HepG2 (cell line): ENCODE measurements at regions not wholly inside any gene's neighbourhood (a gene's known extent, or its start where the extent isn't known, plus 50 kb on each side); places are given as distances from the start of the nearest gene placed in this dataset.

ENCODE experiments used
- ATAC-seq: fragments of 200-7000 bp; cut with Tn5 transposase; 3 replicates; pipeline ENCODE4 v1.9.1; 2020; ENCODE audit warnings: mild to moderate bottlenecking, moderate library complexity
- BruUV-seq: library from RNA; stranded (reverse); fragments of 400-500 nt; replicated peaks from 2 replicates; lab custom pipeline; 2021; lab: Mats Ljungman, UMichigan
- CTCF ChIA-PET: fragments of 300-600 bp; formaldehyde crosslinking; extraction: SDS; loops from one replicate; lab custom pipeline; 2021; ENCODE audit warnings: low total read pairs, inconsistent platforms, low intra/inter-chr PET ratio; lab: Yijun Ruan, JAX
- POLR2A ChIA-PET: fragments of 350-600 bp; sonication (Branson Sonifier 250); formaldehyde crosslinking; loops from one replicate; lab custom pipeline; 2020; ENCODE audit warnings: antibody characterized with exemption, inconsistent platforms; lab: Yijun Ruan, JAX
- DNase-seq: peaks from one replicate; pipeline ENCODE4 v3.0.0-alpha.2; 2015; ENCODE audit warnings: low spot score
- FAIRE-seq: peaks from 3 replicates; lab custom pipeline; 2011; peaks lifted over from hg19 to GRCh38; lab: Jason Lieb, UNC
- H2AFZ ChIP-seq: one replicate; pipeline ENCODE4 v1.6.1; 2011; ENCODE audit warnings: low read length, inconsistent platforms
- H3K27ac ChIP-seq: fragments of 300-600 bp; 3 replicates; pipeline ENCODE4 v1.8.0; 2011; ENCODE audit warnings: mixed run types, mild to moderate bottlenecking, mixed read lengths, low read length, inconsistent platforms; ENCODE audit not compliant: insufficient read depth; ENCODE audit errors: extremely low read length
- H3K27me3 ChIP-seq, 2 experiments: fragments of 200-600 bp in 1 of 2; 2 replicates in 1 of 2; 3 replicates in 1 of 2; pipeline versions ENCODE4 v1.6.0 to v1.8.0; 2011; ENCODE audit warnings: low read length in 2 of 2, mild to moderate bottlenecking in 2 of 2, moderate library complexity in 2 of 2, inconsistent platforms in 1 of 2; ENCODE audit not compliant: insufficient read depth in 2 of 2, control insufficient read depth in 1 of 2
- H3K36me3 ChIP-seq, 2 experiments: fragments of 200-600 bp in 1 of 2; replicated peaks in 1 of 2; 2 replicates in 1 of 2; 3 replicates in 1 of 2; pipeline versions ENCODE4 v1.5.1 to v1.8.0; 2011; ENCODE audit warnings: low read length in 2 of 2, inconsistent platforms in 1 of 2; ENCODE audit not compliant: insufficient read depth in 2 of 2, control insufficient read depth in 1 of 2
- H3K4me1 ChIP-seq: 2 replicates; pipeline ENCODE4 v1.5.1; 2012; ENCODE audit warnings: low read length, inconsistent platforms; ENCODE audit not compliant: insufficient read depth
- H3K4me2 ChIP-seq: 2 replicates; pipeline ENCODE4 v1.6.0; 2011; ENCODE audit warnings: low read depth, low read length, inconsistent platforms
- H3K4me3 ChIP-seq, 3 experiments: fragments of 200-600 bp in 1 of 3; sonication (generic), shearing (Covaris generic) in 1 of 3; replicated peaks in 1 of 3; 2 replicates each; pipeline ENCODE4 v1.5.1; 2011 to 2016; ENCODE audit warnings: low read length in 3 of 3, inconsistent platforms in 2 of 3, low read depth in 2 of 3, mild to moderate bottlenecking in 2 of 3, control low read depth in 1 of 3, mixed read lengths in 1 of 3; ENCODE audit not compliant: insufficient read depth in 1 of 3
- H3K79me2 ChIP-seq: one replicate; pipeline ENCODE4 v1.6.1; 2011; ENCODE audit warnings: low read length, inconsistent platforms; ENCODE audit not compliant: insufficient read depth
- H3K9ac ChIP-seq: 2 replicates; pipeline ENCODE4 v1.6.0; 2011; ENCODE audit warnings: mild to moderate bottlenecking, low read depth, low read length, inconsistent platforms; ENCODE audit not compliant: insufficient read depth
- H3K9me3 ChIP-seq: 2 replicates; pipeline ENCODE4 v1.5.1; 2012; ENCODE audit warnings: mild to moderate bottlenecking, low read length
- H4K20me1 ChIP-seq: 2 replicates; pipeline ENCODE4 v1.6.0; 2011; ENCODE audit warnings: inconsistent platforms, mild to moderate bottlenecking, low read length, moderate library complexity; ENCODE audit not compliant: insufficient read depth
- ARNT ChIP-seq: fragments of 450-650 bp; IDR thresholded peaks from 2 replicates; pipeline ENCODE4 v1.6.1; 2017
- DR1 ChIP-seq: sonication (generic); formaldehyde crosslinking; IDR thresholded peaks from 2 replicates; pipeline ENCODE4 v1.8.0; 2021; ENCODE audit warnings: mild to moderate bottlenecking, missing genetic modification reagents, inconsistent platforms
- KDM5A ChIP-seq: fragments of 200-600 bp; sonication (generic); IDR thresholded peaks from 2 replicates; pipeline ENCODE4 v1.7.0; 2018; ENCODE audit warnings: antibody characterized with exemption, mild to moderate bottlenecking, low read length, borderline replicate concordance
- MIER3 ChIP-seq: IDR thresholded peaks from 2 replicates; pipeline ENCODE4 v1.6.1; 2016; ENCODE audit warnings: missing compliant biosample characterization, borderline replicate concordance
- NFE2 ChIP-seq: sonication (generic); formaldehyde crosslinking; IDR thresholded peaks from 2 replicates; pipeline ENCODE4 v1.4.0; 2020; ENCODE audit warnings: missing genetic modification reagents
- NFIC ChIP-seq: IDR thresholded peaks from 2 replicates; pipeline ENCODE4 v1.6.1; 2012; ENCODE audit warnings: mild to moderate bottlenecking, low read length, inconsistent platforms
- SRSF9 ChIP-seq: fragments of 200-400 bp; formaldehyde crosslinking; IDR thresholded peaks from 2 replicates; pipeline ENCODE4 v1.6.1; 2018; ENCODE audit warnings: borderline replicate concordance, mild to moderate bottlenecking, low read depth, low read length; ENCODE audit not compliant: insufficient read depth, poor library complexity, severe bottlenecking
- ZNF143 ChIP-seq: sonication (generic); formaldehyde crosslinking; IDR thresholded peaks from 2 replicates; pipeline ENCODE4 v1.4.0; 2020; ENCODE audit warnings: missing genetic modification reagents
- ZNF17 ChIP-seq: sonication (generic); formaldehyde crosslinking; IDR thresholded peaks from 2 replicates; pipeline ENCODE4 v1.5.0; 2020; ENCODE audit warnings: mild to moderate bottlenecking, missing genetic modification reagents
- ZNF354B ChIP-seq: sonication (generic); formaldehyde crosslinking; IDR thresholded peaks from 2 replicates; pipeline ENCODE4 v1.8.0; 2022; ENCODE audit warnings: mild to moderate bottlenecking, missing genetic modification reagents
- ZNF432 ChIP-seq: sonication (generic); formaldehyde crosslinking; IDR thresholded peaks from 2 replicates; pipeline ENCODE4 v1.5.0; 2020; ENCODE audit warnings: missing genetic modification reagents, mild to moderate bottlenecking, borderline replicate concordance
- WGBS: methylation state at CpG from one replicate; pipeline ENCODE4 v1.1.6; 2017; ENCODE audit warnings: low lambda C conversion rate; 5-methylcytosine and 5-hydroxymethylcytosine counted together
- in situ Hi-C: cut with HindIII; loops from 2 replicates; pipeline ENCODE4 v1.10.0; 2017; ENCODE audit warnings: low pct_unique_long_range_greater_than_20kb; ENCODE audit not compliant: extremely low pct_ligation_motif_present
- intact Hi-C: fragments of 100-400 bp; cut with micrococcal nuclease; formaldehyde crosslinking; loops from one replicate; pipeline ENCODE4 v1.10.0; 2022; ENCODE audit not compliant: unreplicated experiment
- TF ChIP-seq, protein P1 (sequence below): sonication (generic); formaldehyde crosslinking; IDR thresholded peaks from 2 replicates; pipeline ENCODE4 v1.5.0; 2020; ENCODE audit warnings: mild to moderate bottlenecking, missing genetic modification reagents
- TF ChIP-seq, protein P2 (sequence below): sonication (generic); formaldehyde crosslinking; IDR thresholded peaks from 2 replicates; pipeline ENCODE4 v1.9.0; 2021; ENCODE audit warnings: mild to moderate bottlenecking, missing genetic modification reagents
- TF ChIP-seq, protein P3 (sequence below): sonication (generic); formaldehyde crosslinking; IDR thresholded peaks from 2 replicates; pipeline ENCODE4 v1.4.0; 2020; ENCODE audit warnings: mild to moderate bottlenecking, missing genetic modification reagents

DNA sequence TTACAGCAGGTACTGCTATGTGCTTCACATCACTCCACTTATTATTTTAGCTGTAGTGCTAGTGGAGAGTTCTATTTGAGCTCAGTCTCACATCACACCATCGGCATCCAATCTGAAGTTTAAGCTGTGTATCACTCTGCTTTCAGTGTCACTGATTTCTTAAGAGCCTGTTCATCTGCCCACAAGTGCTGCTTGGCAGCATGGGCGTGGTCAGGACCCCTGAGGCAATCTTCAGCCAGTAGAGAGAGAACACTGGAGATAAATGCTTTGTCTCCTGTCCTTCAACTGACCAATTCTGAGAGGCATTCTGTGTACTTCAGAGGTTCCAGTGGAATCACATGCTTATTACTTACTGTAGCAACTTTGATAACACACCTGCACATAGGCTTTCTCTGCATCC, 728.8 kb downstream of the RPS29 start:
- ChIA-PET CTCF (no interaction called here), POLR2A (no interaction called here)
- Histone ChIP-seq H4K20me1 (no peaks in the 10 kb centered on the region), H3K27me3 (no peaks in the 10 kb centered on the region), H3K9me3 (peaks cover 14% of the 10 kb centered on the region), H3K79me2 (no peaks in the 10 kb centered on the region), H3K4me3 (no peak overlapping the region), H3K4me1 (no peaks in the 10 kb centered on the region), H3K9ac (no peak overlapping the region), H3K27ac (no peak overlapping the region), H3K4me2 (no peak overlapping the region), H3K36me3 (no peaks in the 10 kb centered on the region), H2AFZ (no peak overlapping the region)
- ATAC-seq (no peak), DNase-seq (no peak), FAIRE-seq (no peak)
- 0% methylated on average over 2 of the region's 2 CpGs for WGBS
- no TSS peak for BruUV-seq
- intact Hi-C loops (no loop called here), in situ Hi-C loops (no loop called here)
- TF ChIP-seq NFIC, result no peak
- no peak for TF ChIP-seq ZNF143
- TF ChIP-seq, protein P1, sequence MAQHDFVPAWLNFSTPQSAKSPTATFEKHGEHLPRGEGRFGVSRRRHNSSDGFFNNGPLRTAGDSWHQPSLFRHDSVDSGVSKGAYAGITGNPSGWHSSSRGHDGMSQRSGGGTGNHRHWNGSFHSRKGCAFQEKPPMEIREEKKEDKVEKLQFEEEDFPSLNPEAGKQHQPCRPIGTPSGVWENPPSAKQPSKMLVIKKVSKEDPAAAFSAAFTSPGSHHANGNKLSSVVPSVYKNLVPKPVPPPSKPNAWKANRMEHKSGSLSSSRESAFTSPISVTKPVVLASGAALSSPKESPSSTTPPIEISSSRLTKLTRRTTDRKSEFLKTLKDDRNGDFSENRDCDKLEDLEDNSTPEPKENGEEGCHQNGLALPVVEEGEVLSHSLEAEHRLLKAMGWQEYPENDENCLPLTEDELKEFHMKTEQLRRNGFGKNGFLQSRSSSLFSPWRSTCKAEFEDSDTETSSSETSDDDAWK, result no peak
- TF ChIP-seq NFE2 (CRISPR knock-in tag), result no peak
- no peak for TF ChIP-seq KDM5A
- no peak for TF ChIP-seq ZNF432 (CRISPR knock-in tag)
- no peak for TF ChIP-seq ZNF17
- TF ChIP-seq, protein P2, sequence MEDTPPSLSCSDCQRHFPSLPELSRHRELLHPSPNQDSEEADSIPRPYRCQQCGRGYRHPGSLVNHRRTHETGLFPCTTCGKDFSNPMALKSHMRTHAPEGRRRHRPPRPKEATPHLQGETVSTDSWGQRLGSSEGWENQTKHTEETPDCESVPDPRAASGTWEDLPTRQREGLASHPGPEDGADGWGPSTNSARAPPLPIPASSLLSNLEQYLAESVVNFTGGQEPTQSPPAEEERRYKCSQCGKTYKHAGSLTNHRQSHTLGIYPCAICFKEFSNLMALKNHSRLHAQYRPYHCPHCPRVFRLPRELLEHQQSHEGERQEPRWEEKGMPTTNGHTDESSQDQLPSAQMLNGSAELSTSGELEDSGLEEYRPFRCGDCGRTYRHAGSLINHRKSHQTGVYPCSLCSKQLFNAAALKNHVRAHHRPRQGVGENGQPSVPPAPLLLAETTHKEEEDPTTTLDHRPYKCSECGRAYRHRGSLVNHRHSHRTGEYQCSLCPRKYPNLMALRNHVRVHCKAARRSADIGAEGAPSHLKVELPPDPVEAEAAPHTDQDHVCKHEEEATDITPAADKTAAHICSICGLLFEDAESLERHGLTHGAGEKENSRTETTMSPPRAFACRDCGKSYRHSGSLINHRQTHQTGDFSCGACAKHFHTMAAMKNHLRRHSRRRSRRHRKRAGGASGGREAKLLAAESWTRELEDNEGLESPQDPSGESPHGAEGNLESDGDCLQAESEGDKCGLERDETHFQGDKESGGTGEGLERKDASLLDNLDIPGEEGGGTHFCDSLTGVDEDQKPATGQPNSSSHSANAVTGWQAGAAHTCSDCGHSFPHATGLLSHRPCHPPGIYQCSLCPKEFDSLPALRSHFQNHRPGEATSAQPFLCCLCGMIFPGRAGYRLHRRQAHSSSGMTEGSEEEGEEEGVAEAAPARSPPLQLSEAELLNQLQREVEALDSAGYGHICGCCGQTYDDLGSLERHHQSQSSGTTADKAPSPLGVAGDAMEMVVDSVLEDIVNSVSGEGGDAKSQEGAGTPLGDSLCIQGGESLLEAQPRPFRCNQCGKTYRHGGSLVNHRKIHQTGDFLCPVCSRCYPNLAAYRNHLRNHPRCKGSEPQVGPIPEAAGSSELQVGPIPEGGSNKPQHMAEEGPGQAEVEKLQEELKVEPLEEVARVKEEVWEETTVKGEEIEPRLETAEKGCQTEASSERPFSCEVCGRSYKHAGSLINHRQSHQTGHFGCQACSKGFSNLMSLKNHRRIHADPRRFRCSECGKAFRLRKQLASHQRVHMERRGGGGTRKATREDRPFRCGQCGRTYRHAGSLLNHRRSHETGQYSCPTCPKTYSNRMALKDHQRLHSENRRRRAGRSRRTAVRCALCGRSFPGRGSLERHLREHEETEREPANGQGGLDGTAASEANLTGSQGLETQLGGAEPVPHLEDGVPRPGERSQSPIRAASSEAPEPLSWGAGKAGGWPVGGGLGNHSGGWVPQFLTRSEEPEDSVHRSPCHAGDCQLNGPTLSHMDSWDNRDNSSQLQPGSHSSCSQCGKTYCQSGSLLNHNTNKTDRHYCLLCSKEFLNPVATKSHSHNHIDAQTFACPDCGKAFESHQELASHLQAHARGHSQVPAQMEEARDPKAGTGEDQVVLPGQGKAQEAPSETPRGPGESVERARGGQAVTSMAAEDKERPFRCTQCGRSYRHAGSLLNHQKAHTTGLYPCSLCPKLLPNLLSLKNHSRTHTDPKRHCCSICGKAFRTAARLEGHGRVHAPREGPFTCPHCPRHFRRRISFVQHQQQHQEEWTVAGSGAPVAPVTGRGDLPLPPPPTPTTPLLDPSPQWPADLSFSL (CRISPR knock-in tag), result no peak
- TF ChIP-seq DR1, result no peak
- no peak for TF ChIP-seq MIER3 (CRISPR knock-in tag)
- TF ChIP-seq, protein P3, sequence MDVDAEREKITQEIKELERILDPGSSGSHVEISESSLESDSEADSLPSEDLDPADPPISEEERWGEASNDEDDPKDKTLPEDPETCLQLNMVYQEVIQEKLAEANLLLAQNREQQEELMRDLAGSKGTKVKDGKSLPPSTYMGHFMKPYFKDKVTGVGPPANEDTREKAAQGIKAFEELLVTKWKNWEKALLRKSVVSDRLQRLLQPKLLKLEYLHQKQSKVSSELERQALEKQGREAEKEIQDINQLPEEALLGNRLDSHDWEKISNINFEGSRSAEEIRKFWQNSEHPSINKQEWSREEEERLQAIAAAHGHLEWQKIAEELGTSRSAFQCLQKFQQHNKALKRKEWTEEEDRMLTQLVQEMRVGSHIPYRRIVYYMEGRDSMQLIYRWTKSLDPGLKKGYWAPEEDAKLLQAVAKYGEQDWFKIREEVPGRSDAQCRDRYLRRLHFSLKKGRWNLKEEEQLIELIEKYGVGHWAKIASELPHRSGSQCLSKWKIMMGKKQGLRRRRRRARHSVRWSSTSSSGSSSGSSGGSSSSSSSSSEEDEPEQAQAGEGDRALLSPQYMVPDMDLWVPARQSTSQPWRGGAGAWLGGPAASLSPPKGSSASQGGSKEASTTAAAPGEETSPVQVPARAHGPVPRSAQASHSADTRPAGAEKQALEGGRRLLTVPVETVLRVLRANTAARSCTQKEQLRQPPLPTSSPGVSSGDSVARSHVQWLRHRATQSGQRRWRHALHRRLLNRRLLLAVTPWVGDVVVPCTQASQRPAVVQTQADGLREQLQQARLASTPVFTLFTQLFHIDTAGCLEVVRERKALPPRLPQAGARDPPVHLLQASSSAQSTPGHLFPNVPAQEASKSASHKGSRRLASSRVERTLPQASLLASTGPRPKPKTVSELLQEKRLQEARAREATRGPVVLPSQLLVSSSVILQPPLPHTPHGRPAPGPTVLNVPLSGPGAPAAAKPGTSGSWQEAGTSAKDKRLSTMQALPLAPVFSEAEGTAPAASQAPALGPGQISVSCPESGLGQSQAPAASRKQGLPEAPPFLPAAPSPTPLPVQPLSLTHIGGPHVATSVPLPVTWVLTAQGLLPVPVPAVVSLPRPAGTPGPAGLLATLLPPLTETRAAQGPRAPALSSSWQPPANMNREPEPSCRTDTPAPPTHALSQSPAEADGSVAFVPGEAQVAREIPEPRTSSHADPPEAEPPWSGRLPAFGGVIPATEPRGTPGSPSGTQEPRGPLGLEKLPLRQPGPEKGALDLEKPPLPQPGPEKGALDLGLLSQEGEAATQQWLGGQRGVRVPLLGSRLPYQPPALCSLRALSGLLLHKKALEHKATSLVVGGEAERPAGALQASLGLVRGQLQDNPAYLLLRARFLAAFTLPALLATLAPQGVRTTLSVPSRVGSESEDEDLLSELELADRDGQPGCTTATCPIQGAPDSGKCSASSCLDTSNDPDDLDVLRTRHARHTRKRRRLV, result no peak
- TF ChIP-seq SRSF9, result no peak
- TF ChIP-seq ARNT, result no peak
- TF ChIP-seq ZNF354B (CRISPR knock-in tag), result no peak
